ENCODE measurements at regions not wholly inside any gene's neighbourhood (a gene's known extent, or its start where the extent isn't known, plus 50 kb on each side); places are given as distances from the start of the nearest gene placed in this dataset.

GRCh38 chr3:88418219-88418618 is 268.5 kb downstream of the C3orf38 start:
- intact Hi-C loops (cut with DNase I) = no loop called here
- Histone ChIP-seq H3K36me3 (no peaks in the 10 kb centered on the region), H3K27ac (no peak overlapping the region), H3K27me3 (ENCODE audit: low read depth) (no peaks in the 10 kb centered on the region), H3K4me1 (no peaks in the 10 kb centered on the region), H3K9me3 (no peaks in the 10 kb centered on the region), H3K4me3 (no peak overlapping the region)
- no peak for TF ChIP-seq CTCF (IDR thresholded peaks at IDR 0.05)
- DNase-seq = no peak
- ATAC-seq = no peak

- no peak for ATAC-seq
- Histone ChIP-seq H3K36me3 (no peaks in the 10 kb centered on the region), H3K9me3 (no peaks in the 10 kb centered on the region), H3K27ac (no peak overlapping the region), H3K27me3 (ENCODE audit: low read depth) (no peaks in the 10 kb centered on the region), H3K4me1 (no peaks in the 10 kb centered on the region), H3K4me3 (no peak overlapping the region)
- DNase-seq = no peak
- intact Hi-C loops (cut with DNase I) = no loop called here
- TF ChIP-seq CTCF (IDR thresholded peaks at IDR 0.05) = no peak
Measured at GRCh38 chr3:88433568-88433967, 283.8 kb downstream of the C3orf38 start.

GRCh38 chr3:88434001-88434400 is 284.2 kb downstream of the C3orf38 start:
- DNase-seq (no peak), ATAC-seq (no peak)
- Histone ChIP-seq H3K27ac (no peak overlapping the region), H3K4me3 (no peak overlapping the region), H3K4me1 (no peaks in the 10 kb centered on the region), H3K27me3 (ENCODE audit: low read depth) (no peaks in the 10 kb centered on the region), H3K9me3 (no peaks in the 10 kb centered on the region), H3K36me3 (no peaks in the 10 kb centered on the region)
- TF ChIP-seq CTCF (IDR thresholded peaks at IDR 0.05) = no peak
- intact Hi-C loops (cut with DNase I) = no loop called here

- TF ChIP-seq CTCF (IDR thresholded peaks at IDR 0.05) = no peak
- DNase-seq (no peak), ATAC-seq (no peak)
- no peak overlapping the region for H3K4me3 ChIP-seq
- H3K27ac ChIP-seq = no peak overlapping the region
- no peaks in the 10 kb centered on the region for H3K4me1 ChIP-seq
- H3K27me3 ChIP-seq (ENCODE audit: low read depth) = no peaks in the 10 kb centered on the region
- H3K9me3 ChIP-seq = no peaks in the 10 kb centered on the region
- intact Hi-C loops (cut with DNase I) = no loop called here
- no peaks in the 10 kb centered on the region for H3K36me3 ChIP-seq
Measured at GRCh38 chr3:88440701-88441100, 290.9 kb downstream of the C3orf38 start.

GRCh38 chr3:88443066-88443465 is 293.3 kb downstream of the C3orf38 start:
- intact Hi-C loops (cut with DNase I) = no loop called here
- ATAC-seq = no peak
- Histone ChIP-seq H3K4me3 (no peak overlapping the region), H3K36me3 (no peaks in the 10 kb centered on the region), H3K4me1 (no peaks in the 10 kb centered on the region), H3K27me3 (ENCODE audit: low read depth) (no peaks in the 10 kb centered on the region), H3K9me3 (no peaks in the 10 kb centered on the region), H3K27ac (no peak overlapping the region)
- no peak for TF ChIP-seq CTCF (IDR thresholded peaks at IDR 0.05)
- DNase-seq = no peak

- Histone ChIP-seq H3K27me3 (ENCODE audit: low read depth) (no peaks in the 10 kb centered on the region), H3K27ac (no peak overlapping the region), H3K4me1 (no peaks in the 10 kb centered on the region), H3K4me3 (no peak overlapping the region), H3K9me3 (no peaks in the 10 kb centered on the region), H3K36me3 (no peaks in the 10 kb centered on the region)
- DNase-seq (no peak), ATAC-seq (no peak)
- intact Hi-C loops (cut with DNase I) = no loop called here
- TF ChIP-seq CTCF (IDR thresholded peaks at IDR 0.05) = no peak
Measured at GRCh38 chr3:88444251-88444650, 294.5 kb downstream of the C3orf38 start.

All from lower lobe of right lung (tissue), 2 donors.